ENCODE measurements at regions not wholly inside any gene's neighbourhood (a gene's known extent, or its start where the extent isn't known, plus 50 kb on each side); places are given as distances from the start of the nearest gene placed in this dataset.
"Not testable (repeated sequence)": the region's sequence is repeated elsewhere in the genome, so short reads cannot be mapped to it uniquely, and the experiment has no call there.

DNA sequence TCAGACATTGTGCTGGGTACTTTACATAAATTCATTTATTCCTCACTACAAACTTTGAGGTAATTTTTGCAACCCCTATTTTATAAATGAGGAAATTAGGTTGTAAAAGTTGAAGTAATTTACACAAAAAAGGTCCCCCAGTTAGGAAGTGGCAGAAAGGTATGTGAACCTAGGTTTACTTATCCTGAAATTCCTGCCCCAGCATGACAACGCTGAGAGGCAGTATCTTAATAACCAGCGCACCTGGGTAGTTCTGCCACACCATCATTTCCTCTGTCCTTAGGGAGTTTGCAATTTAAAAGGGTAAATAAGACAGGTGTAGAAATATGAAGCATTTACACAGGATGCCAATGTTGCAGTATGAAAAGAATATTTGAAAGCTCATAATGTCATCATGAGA, 102.9 kb upstream of the NBPF8 start:
- H3K9me3 ChIP-seq (ENCODE audit: low read depth); H3K27me3 ChIP-seq (replicated peaks; ENCODE audit: insufficient read depth); H3K36me3 ChIP-seq (ENCODE audit: low read depth); H3K9ac ChIP-seq; DNase-seq; H3K9me2 ChIP-seq (ENCODE audit: insufficient read depth); H3K79me2 ChIP-seq (ENCODE audit: insufficient read depth); H3K4me1 ChIP-seq (ENCODE audit: insufficient read depth); H3K27ac ChIP-seq; H3K4me3 ChIP-seq; H3F3A ChIP-seq (ENCODE audit: insufficient read depth); H3K4me2 ChIP-seq (ENCODE audit: unreplicated experiment); H2AFZ ChIP-seq; H4K20me1 ChIP-seq (ENCODE audit: insufficient read depth); in situ Hi-C loops (cut with MboI): not testable (repeated sequence)
- no CpG with 5 or more reads among the region's 2 CpGs for WGBS, 2 experiments (ENCODE audit: low coverage in 1 of 2, low lambda C conversion rate in 2 of 2, missing lambda C conversion rate in 2 of 2)

DNA sequence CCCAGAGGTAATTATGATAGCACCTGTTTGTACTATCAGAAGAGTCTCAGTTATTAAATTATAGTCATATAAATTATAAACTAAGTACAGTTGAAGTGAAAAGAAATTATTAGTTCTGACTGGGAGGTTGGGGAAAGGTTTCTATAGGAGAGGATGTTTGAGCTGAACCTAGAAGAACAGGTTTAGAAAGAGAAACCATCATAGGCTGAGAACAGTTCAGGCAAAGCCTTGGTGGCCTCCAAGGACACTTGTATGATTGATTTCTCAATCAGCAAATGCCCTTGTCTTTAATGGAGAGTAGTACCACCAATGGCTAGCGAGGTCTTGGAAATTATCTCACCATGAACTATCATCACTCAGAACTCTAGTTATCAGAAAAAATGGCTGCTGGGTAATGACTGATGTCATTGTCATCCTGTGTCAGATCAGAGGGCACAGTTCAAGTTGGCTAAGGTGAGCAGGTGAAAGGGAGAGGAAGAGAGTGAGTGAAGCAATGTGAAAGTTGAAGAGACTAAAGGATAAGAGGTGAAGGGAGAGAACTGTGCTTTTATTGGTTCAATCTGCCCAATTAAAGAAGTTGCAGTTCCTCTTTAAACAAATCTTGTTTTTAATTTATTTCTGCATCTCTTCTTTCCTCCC, 105.8 kb upstream of the NBPF8 start:
- H3K4me1 ChIP-seq (ENCODE audit: insufficient read depth); H3K27me3 ChIP-seq (replicated peaks; ENCODE audit: insufficient read depth); H3F3A ChIP-seq (ENCODE audit: insufficient read depth); H2AFZ ChIP-seq; H3K36me3 ChIP-seq (ENCODE audit: low read depth); H3K27ac ChIP-seq; DNase-seq; H3K9me3 ChIP-seq (ENCODE audit: low read depth); H3K4me3 ChIP-seq; H3K79me2 ChIP-seq (ENCODE audit: insufficient read depth); H4K20me1 ChIP-seq (ENCODE audit: insufficient read depth); in situ Hi-C loops (cut with MboI); H3K9me2 ChIP-seq (ENCODE audit: insufficient read depth); H3K4me2 ChIP-seq (ENCODE audit: unreplicated experiment); H3K9ac ChIP-seq: not testable (repeated sequence)
- WGBS, 2 experiments (ENCODE audit: low coverage in 1 of 2, low lambda C conversion rate in 2 of 2, missing lambda C conversion rate in 2 of 2), result no CpG with 5 or more reads among the region's 1 CpG

DNA sequence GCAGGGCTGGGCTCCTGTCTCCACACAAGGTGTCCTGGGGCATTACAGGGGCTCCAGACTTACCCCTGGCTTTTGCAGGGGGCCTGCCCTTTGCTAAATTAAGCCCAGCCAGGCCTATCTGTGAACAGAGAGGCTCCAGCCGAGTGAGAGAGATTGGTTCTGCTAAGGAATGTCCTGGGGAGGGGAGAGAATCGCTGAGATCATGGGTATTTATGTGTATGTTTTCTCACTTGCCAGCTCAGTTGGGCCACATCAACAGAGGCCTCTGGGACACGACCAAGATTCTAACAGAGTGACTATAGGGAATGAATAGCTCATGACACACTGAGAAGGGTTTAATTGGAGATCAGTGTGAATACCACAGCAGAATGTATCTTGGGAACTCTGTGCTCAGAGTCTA, 109.8 kb upstream of the NBPF8 start:
- H2AFZ ChIP-seq; H3F3A ChIP-seq (ENCODE audit: insufficient read depth); H3K9me2 ChIP-seq (ENCODE audit: insufficient read depth); H3K9me3 ChIP-seq (ENCODE audit: low read depth); H4K20me1 ChIP-seq (ENCODE audit: insufficient read depth); H3K4me3 ChIP-seq; H3K36me3 ChIP-seq (ENCODE audit: low read depth); in situ Hi-C loops (cut with MboI); H3K4me2 ChIP-seq (ENCODE audit: unreplicated experiment); H3K4me1 ChIP-seq (ENCODE audit: insufficient read depth); H3K9ac ChIP-seq; DNase-seq; H3K27ac ChIP-seq; H3K27me3 ChIP-seq (replicated peaks; ENCODE audit: insufficient read depth); H3K79me2 ChIP-seq (ENCODE audit: insufficient read depth): not testable (repeated sequence)
- WGBS, 2 experiments (ENCODE audit: low coverage in 1 of 2, low lambda C conversion rate in 2 of 2, missing lambda C conversion rate in 2 of 2), result no CpG with 5 or more reads among the region's 3 CpGs

DNA sequence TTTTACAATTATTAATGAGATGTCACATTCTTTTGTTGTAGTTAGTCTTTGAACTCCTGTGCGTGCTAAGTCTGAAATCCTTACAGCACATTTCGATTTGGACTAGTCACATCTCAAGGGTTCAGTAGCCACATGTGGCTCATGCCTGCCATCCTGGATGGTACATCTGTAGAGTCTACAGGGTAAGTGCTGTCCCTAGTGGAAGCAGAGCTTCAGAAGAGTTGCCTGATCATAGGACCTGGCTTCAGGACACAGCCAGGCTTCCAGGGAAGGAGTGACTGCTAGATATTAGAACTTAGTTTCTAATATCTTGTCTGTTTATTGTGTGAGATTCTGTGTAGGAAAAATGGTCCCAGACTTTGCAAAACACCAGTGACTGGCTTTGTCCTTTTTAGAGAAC, 110.5 kb upstream of the NBPF8 start:
- H3K79me2 ChIP-seq (ENCODE audit: insufficient read depth); DNase-seq; H3K4me2 ChIP-seq (ENCODE audit: unreplicated experiment); H3K27ac ChIP-seq; H3F3A ChIP-seq (ENCODE audit: insufficient read depth); H3K9ac ChIP-seq; H3K4me3 ChIP-seq; in situ Hi-C loops (cut with MboI); H3K9me3 ChIP-seq (ENCODE audit: low read depth); H4K20me1 ChIP-seq (ENCODE audit: insufficient read depth); H2AFZ ChIP-seq; H3K9me2 ChIP-seq (ENCODE audit: insufficient read depth); H3K4me1 ChIP-seq (ENCODE audit: insufficient read depth); H3K36me3 ChIP-seq (ENCODE audit: low read depth); H3K27me3 ChIP-seq (replicated peaks; ENCODE audit: insufficient read depth): not testable (repeated sequence)
- no CpG with 5 or more reads among the region's 2 CpGs for whole genome bisulfite sequencing, 2 experiments (ENCODE audit: low coverage in 1 of 2, low lambda C conversion rate in 2 of 2, missing lambda C conversion rate in 2 of 2)

DNA sequence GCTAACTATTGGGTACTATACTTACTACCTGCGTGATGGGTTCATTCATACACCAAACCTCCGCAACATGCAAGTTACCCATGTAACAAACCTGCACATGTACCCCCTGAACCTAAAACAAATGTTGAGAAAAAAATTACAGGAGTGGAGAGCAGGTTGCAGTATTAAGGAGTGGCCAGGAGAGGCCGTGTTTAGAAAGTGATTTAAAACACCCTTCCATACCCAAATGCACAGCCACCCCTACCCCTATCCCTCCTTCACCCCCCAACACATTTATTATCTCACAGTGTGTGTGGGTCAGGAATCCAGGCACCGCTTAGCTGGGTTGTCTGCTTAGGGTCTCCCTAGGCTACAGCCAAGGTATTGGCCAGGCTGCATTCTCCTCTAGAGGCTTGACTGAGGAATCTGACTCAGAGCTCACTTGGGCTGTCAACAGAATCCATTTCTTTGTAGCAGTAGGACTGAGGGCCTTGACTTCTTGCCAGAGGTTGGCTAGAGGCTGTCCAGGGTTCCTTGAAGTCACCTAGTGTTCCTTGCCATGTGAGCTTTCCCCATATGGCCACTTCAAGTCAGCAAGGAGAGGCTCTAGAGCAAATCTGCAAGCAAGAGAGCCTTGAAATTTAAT, 115.3 kb upstream of the NBPF8 start:
- H3K9ac ChIP-seq; H3K4me1 ChIP-seq (ENCODE audit: insufficient read depth); H3K79me2 ChIP-seq (ENCODE audit: insufficient read depth); DNase-seq; H3K4me3 ChIP-seq; H3K27ac ChIP-seq; H3K9me3 ChIP-seq (ENCODE audit: low read depth); H2AFZ ChIP-seq; H3F3A ChIP-seq (ENCODE audit: insufficient read depth); H3K36me3 ChIP-seq (ENCODE audit: low read depth); H3K4me2 ChIP-seq (ENCODE audit: unreplicated experiment); H3K27me3 ChIP-seq (replicated peaks; ENCODE audit: insufficient read depth); in situ Hi-C loops (cut with MboI); H3K9me2 ChIP-seq (ENCODE audit: insufficient read depth); H4K20me1 ChIP-seq (ENCODE audit: insufficient read depth): not testable (repeated sequence)
- 84 to 88% methylated on average over 3 of the region's 4 CpGs for WGBS, 2 experiments (ENCODE audit: low coverage in 1 of 2, low lambda C conversion rate in 2 of 2, missing lambda C conversion rate in 2 of 2)

DNA sequence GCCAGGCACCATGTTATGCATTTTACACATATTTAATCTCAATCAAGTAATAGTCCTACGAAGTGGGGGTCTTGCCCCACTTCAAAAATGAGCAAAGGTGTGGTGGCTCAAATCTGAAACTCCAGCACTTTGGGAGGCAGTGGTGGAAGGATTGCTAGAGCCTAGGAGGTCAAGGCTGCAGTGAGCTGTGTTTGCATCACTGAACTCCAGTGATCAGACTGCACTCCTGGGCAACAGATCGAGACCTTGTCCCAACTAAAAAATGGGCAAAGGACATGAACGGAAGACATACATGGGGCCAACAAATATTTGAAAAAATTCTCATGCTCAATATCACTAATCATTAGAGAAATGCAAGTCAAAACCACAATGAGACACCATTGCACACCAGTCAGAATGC, 116.3 kb upstream of the NBPF8 start:
- H2AFZ ChIP-seq; H3F3A ChIP-seq (ENCODE audit: insufficient read depth); H3K27me3 ChIP-seq (replicated peaks; ENCODE audit: insufficient read depth); H3K4me2 ChIP-seq (ENCODE audit: unreplicated experiment); H3K79me2 ChIP-seq (ENCODE audit: insufficient read depth); H3K36me3 ChIP-seq (ENCODE audit: low read depth); H3K27ac ChIP-seq; H3K4me3 ChIP-seq; H4K20me1 ChIP-seq (ENCODE audit: insufficient read depth); H3K9me3 ChIP-seq (ENCODE audit: low read depth); H3K9me2 ChIP-seq (ENCODE audit: insufficient read depth); H3K9ac ChIP-seq; H3K4me1 ChIP-seq (ENCODE audit: insufficient read depth); DNase-seq; in situ Hi-C loops (cut with MboI): not testable (repeated sequence)
- no CpG with 5 or more reads among the region's 3 CpGs for WGBS, 2 experiments (ENCODE audit: low coverage in 1 of 2, low lambda C conversion rate in 2 of 2, missing lambda C conversion rate in 2 of 2)

DNA sequence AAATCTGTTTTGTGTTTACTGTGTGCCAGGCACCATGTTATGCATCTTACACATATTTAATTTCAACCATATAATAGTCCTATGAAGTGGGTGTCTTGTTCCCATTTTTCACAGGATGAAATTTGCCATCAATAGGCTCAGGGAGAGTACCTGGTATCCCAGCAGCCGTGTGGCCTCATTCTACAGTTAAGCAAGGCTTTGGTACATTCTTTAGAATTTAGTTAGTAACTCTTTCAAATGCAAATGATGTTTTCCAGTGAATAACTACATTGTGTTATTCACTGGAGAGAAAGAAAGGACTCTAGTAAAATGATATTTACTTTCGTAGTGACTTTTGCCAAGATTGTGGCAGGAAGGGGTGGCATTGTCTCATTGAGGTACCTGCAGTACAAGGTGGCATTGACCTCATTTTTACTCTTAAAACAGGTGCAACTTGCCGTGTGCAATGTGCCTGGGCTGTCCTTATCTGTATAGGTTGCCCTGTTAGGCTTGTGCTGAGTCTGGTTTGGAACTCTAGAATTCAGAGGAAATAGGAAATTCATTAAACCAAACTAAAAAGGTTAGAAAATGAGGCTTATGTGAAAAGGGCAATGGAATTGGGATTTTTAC, 117.4 kb upstream of the NBPF8 start:
- H2AFZ ChIP-seq; H3K36me3 ChIP-seq (ENCODE audit: low read depth); DNase-seq; H3K4me2 ChIP-seq (ENCODE audit: unreplicated experiment); H3K9me3 ChIP-seq (ENCODE audit: low read depth); H3K4me1 ChIP-seq (ENCODE audit: insufficient read depth); H3K79me2 ChIP-seq (ENCODE audit: insufficient read depth); H3K27ac ChIP-seq; H3K9me2 ChIP-seq (ENCODE audit: insufficient read depth); H4K20me1 ChIP-seq (ENCODE audit: insufficient read depth); H3F3A ChIP-seq (ENCODE audit: insufficient read depth); H3K4me3 ChIP-seq; in situ Hi-C loops (cut with MboI); H3K9ac ChIP-seq; H3K27me3 ChIP-seq (replicated peaks; ENCODE audit: insufficient read depth): not testable (repeated sequence)
- no CpG with 5 or more reads among the region's 3 CpGs for WGBS, 2 experiments (ENCODE audit: low coverage in 1 of 2, low lambda C conversion rate in 2 of 2, missing lambda C conversion rate in 2 of 2)
